GM12874 (cell line): ENCODE measurements at regions not wholly inside any gene's neighbourhood (a gene's known extent, or its start where the extent isn't known, plus 50 kb on each side); places are given as distances from the start of the nearest gene placed in this dataset.

Experiments
- CTCF ChIP-seq: IDR thresholded peaks from 2 replicates; pipeline ENCODE4 v1.5.1; 2011; ENCODE audit warnings: low read depth, mild to moderate bottlenecking, control low read depth, low read length, moderate library complexity; ENCODE audit not compliant: insufficient read depth

- TF ChIP-seq CTCF = no peak
These were observed 215.2 kb upstream of the OTX2 start for GRCh38 chr14:57025456-57025855.

- TF ChIP-seq CTCF = no peak
These were observed 212.3 kb upstream of the OTX2 start for GRCh38 chr14:57022608-57023007.

GRCh38 chr14:57018065-57018464, 207.8 kb upstream of the OTX2 start:
- TF ChIP-seq CTCF = no peak

- no peak for TF ChIP-seq CTCF
These were observed 203.7 kb upstream of the OTX2 start for GRCh38 chr14:57013987-57014386.

- no peak for TF ChIP-seq CTCF
These were observed 199.6 kb upstream of the OTX2 start for GRCh38 chr14:57009585-57010515.

GRCh38 chr14:57008534-57008933, 198.3 kb upstream of the OTX2 start:
- TF ChIP-seq CTCF = no peak

- no peak for TF ChIP-seq CTCF
These were observed 188.4 kb upstream of the OTX2 start for GRCh38 chr14:56998728-56999127.
